ENCODE measurements at regions not wholly inside any gene's neighbourhood (a gene's known extent, or its start where the extent isn't known, plus 50 kb on each side); places are given as distances from the start of the nearest gene placed in this dataset.

- DNase-seq = no peak
Measured at GRCh38 chr12:62078020-62078419, 182.2 kb upstream of the USP15 start.

GRCh38 chr12:62082448-62082847, 177.8 kb upstream of the USP15 start:
- DNase-seq = no peak

GRCh38 chr12:62098132-62098531, 162.1 kb upstream of the USP15 start:
- DNase-seq = no peak

- DNase-seq = no peak
Measured at GRCh38 chr12:62103748-62104147, 156.5 kb upstream of the USP15 start.

GRCh38 chr12:62106547-62107185, 153.5 kb upstream of the USP15 start:
- DNase-seq = no peak

- DNase-seq = no peak
Measured at GRCh38 chr12:62113366-62114011, 146.7 kb upstream of the USP15 start.

GRCh38 chr12:62116986-62117385, 143.2 kb upstream of the USP15 start:
- no peak for DNase-seq

- DNase-seq = peak; percentile 34
Measured at GRCh38 chr12:62123721-62124203, 136.4 kb upstream of the USP15 start.

GRCh38 chr12:62127516-62127915, 132.7 kb upstream of the USP15 start:
- no peak for DNase-seq

GRCh38 chr12:62128175-62128975, 131.8 kb upstream of the USP15 start:
- no peak for DNase-seq

GRCh38 chr12:62129291-62129690, 130.9 kb upstream of the USP15 start:
- no peak for DNase-seq

- DNase-seq = no peak
Measured at GRCh38 chr12:62130402-62130801, 129.8 kb upstream of the USP15 start.

- DNase-seq = no peak
Measured at GRCh38 chr12:62130834-62131552, 129.2 kb upstream of the USP15 start.

GRCh38 chr12:62133440-62133839, 126.8 kb upstream of the USP15 start:
- no peak for DNase-seq

GRCh38 chr12:62135553-62136200, 124.5 kb upstream of the USP15 start:
- no peak for DNase-seq

GRCh38 chr12:62136496-62136895, 123.7 kb upstream of the USP15 start:
- DNase-seq = no peak

GRCh38 chr12:62138527-62138926, 121.7 kb upstream of the USP15 start:
- no peak for DNase-seq

GRCh38 chr12:62146318-62146717, 113.9 kb upstream of the USP15 start:
- no peak for DNase-seq

- no peak for DNase-seq
Measured at GRCh38 chr12:62158013-62158412, 102.2 kb upstream of the USP15 start.

- DNase-seq = no peak
Measured at GRCh38 chr12:62158461-62159360, 101.5 kb upstream of the USP15 start.

- DNase-seq = no peak
Measured at GRCh38 chr12:62162214-62162613, 98.0 kb upstream of the USP15 start.

- DNase-seq = no peak
Measured at GRCh38 chr12:62163368-62163767, 96.8 kb upstream of the USP15 start.

Measured in CD4-positive, alpha-beta T cell treated with Interleukin-4 for 4 hours (primary cell).